Neural cell (in vitro differentiated cells): ENCODE measurements at regions not wholly inside any gene's neighbourhood (a gene's known extent, or its start where the extent isn't known, plus 50 kb on each side); places are given as distances from the start of the nearest gene placed in this dataset.

Experiments
- H2AFZ ChIP-seq: fragments of 200-600, 300-800 bp; sonication (generic), shearing (Covaris generic); 2 replicates; pipeline ENCODE4 v1.6.0; 2014; ENCODE audit warnings: low read depth, mild to moderate bottlenecking, antibody characterized with exemption, low read length, moderate library complexity
- H3F3A ChIP-seq: fragments of 200-600 bp; shearing (Covaris generic); 2 replicates; pipeline ENCODE4 v1.6.1; 2016; ENCODE audit warnings: mild to moderate bottlenecking, moderate library complexity, mixed read lengths, antibody characterized with exemption, low read length; ENCODE audit not compliant: insufficient read depth, poor library complexity, severe bottlenecking
- H3K27ac ChIP-seq: fragments of 200-600, 300-800 bp; sonication (generic), shearing (Covaris generic); 2 replicates; pipeline ENCODE4 v1.5.1; 2014; ENCODE audit warnings: mild to moderate bottlenecking, low read length, moderate library complexity
- H3K27me3 ChIP-seq: fragments of 300-800, 200-600 bp; sonication (generic), shearing (Covaris generic); 2 replicates; pipeline ENCODE4 v1.6.0; 2014; ENCODE audit warnings: mild to moderate bottlenecking, low read depth, low read length, moderate library complexity; ENCODE audit not compliant: insufficient read depth
- H3K36me3 ChIP-seq: fragments of 300-800, 200-600 bp; sonication (generic), shearing (Covaris generic); 2 replicates; pipeline ENCODE4 v1.5.1; 2014; ENCODE audit warnings: mild to moderate bottlenecking, antibody characterized with exemption, low read length, moderate library complexity; ENCODE audit not compliant: insufficient read depth
- H3K4me2 ChIP-seq: fragments of 300-800, 200-600 bp; sonication (generic), shearing (Covaris generic); 2 replicates; pipeline ENCODE4 v1.6.0; 2014; ENCODE audit warnings: mild to moderate bottlenecking, low read length
- H3K4me3 ChIP-seq: fragments of 300-800, 200-600 bp; sonication (generic), shearing (Covaris generic); 2 replicates; pipeline ENCODE4 v1.5.1; 2014; ENCODE audit warnings: mild to moderate bottlenecking, low read length, moderate library complexity
- H3K79me2 ChIP-seq: fragments of 200-600 bp; shearing (Covaris generic); replicated peaks from 2 replicates; pipeline ENCODE4 v1.6.0; 2014; ENCODE audit warnings: mild to moderate bottlenecking, low read length, moderate library complexity; ENCODE audit not compliant: insufficient read depth
- H3K9ac ChIP-seq: fragments of 300-800, 200-600 bp; sonication (generic), shearing (Covaris generic); 2 replicates; pipeline ENCODE4 v1.6.1; 2016; ENCODE audit warnings: mild to moderate bottlenecking, low read length, mixed read lengths
- H3K9me2 ChIP-seq: fragments of 200-600 bp; shearing (Covaris generic); 2 replicates; pipeline ENCODE4 v1.6.1; 2016; ENCODE audit warnings: mild to moderate bottlenecking, low read length, mixed read lengths; ENCODE audit not compliant: insufficient read depth
- H3K9me3 ChIP-seq: fragments of 200-600, 300-800 bp; sonication (generic), shearing (Covaris generic); 2 replicates; pipeline ENCODE4 v1.6.1; 2016; ENCODE audit warnings: mild to moderate bottlenecking, mixed run types, low read length, moderate library complexity, mixed read lengths
- H4K20me1 ChIP-seq: fragments of 200-600 bp; shearing (Covaris generic); 2 replicates; pipeline ENCODE4 v1.6.1; 2016; ENCODE audit warnings: mild to moderate bottlenecking, mixed run types; ENCODE audit not compliant: insufficient read depth
- CTCF ChIP-seq: fragments of 450-650 bp; IDR thresholded peaks from 2 replicates; pipeline ENCODE4 v1.5.1; 2014; ENCODE audit warnings: antibody characterized with exemption, mild to moderate bottlenecking, moderate library complexity; ENCODE audit not compliant: poor library complexity, severe bottlenecking
- EP300 ChIP-seq: fragments of 450-650 bp; conservative IDR thresholded peaks from 2 replicates; pipeline ENCODE4 v1.6.1; 2014; ENCODE audit warnings: antibody characterized with exemption, mild to moderate bottlenecking, moderate library complexity; ENCODE audit not compliant: poor library complexity, severe bottlenecking
- EZH2 ChIP-seq: fragments of 200-600, 300-800 bp; shearing (Covaris generic), sonication (generic); IDR thresholded peaks from 2 replicates; pipeline ENCODE4 v1.6.1; 2014; ENCODE audit warnings: antibody characterized with exemption, low read length, borderline replicate concordance, mild to moderate bottlenecking; ENCODE audit not compliant: insufficient read depth, poor library complexity, severe bottlenecking
- MXI1 ChIP-seq: fragments of 450-650 bp; conservative IDR thresholded peaks from 2 replicates; pipeline ENCODE4 v1.6.1; 2014; ENCODE audit warnings: antibody characterized with exemption, mild to moderate bottlenecking; ENCODE audit not compliant: poor library complexity, severe bottlenecking
- POLR2AphosphoS5 ChIP-seq: IDR thresholded peaks from 2 replicates; pipeline ENCODE4 v1.6.1; 2012
- RAD21 ChIP-seq: fragments of 450-650 bp; conservative IDR thresholded peaks from 2 replicates; pipeline ENCODE4 v1.6.1; 2014; ENCODE audit warnings: antibody characterized with exemption, mild to moderate bottlenecking, moderate library complexity
- REST ChIP-seq: IDR thresholded peaks from 2 replicates; pipeline ENCODE4 v1.6.1; 2012; ENCODE audit warnings: borderline replicate concordance
- SMC3 ChIP-seq: fragments of 450-650 bp; conservative IDR thresholded peaks from 2 replicates; pipeline ENCODE4 v1.6.1; 2014; ENCODE audit warnings: antibody characterized with exemption, mild to moderate bottlenecking, moderate library complexity; ENCODE audit not compliant: poor library complexity
- TAF1 ChIP-seq: IDR thresholded peaks from 2 replicates; pipeline ENCODE4 v1.6.1; 2012; ENCODE audit warnings: low read depth

- Histone ChIP-seq H3K36me3 (no peaks in the 10 kb centered on the region), H4K20me1 (no peaks in the 10 kb centered on the region), H2AFZ (no peak overlapping the region), H3K4me2 (no peak overlapping the region), H3K27ac (no peak overlapping the region), H3F3A (no peaks in the 10 kb centered on the region), H3K9me3 (no peaks in the 10 kb centered on the region), H3K9me2 (no peaks in the 10 kb centered on the region), H3K9ac (no peak overlapping the region), H3K27me3 (no peaks in the 10 kb centered on the region), H3K79me2 (no peaks in the 10 kb centered on the region), H3K4me3 (no peak overlapping the region)
- TF ChIP-seq EP300, result no peak
- TF ChIP-seq POLR2AphosphoS5, result no peak
Observed at GRCh38 chr13:90253806-90254205, 1093.7 kb upstream of the MIR17HG start.

GRCh38 chr13:90254437-90254836, 1093.0 kb upstream of the MIR17HG start:
- TF ChIP-seq REST, result no peak
- no peak for TF ChIP-seq EP300
- TF ChIP-seq POLR2AphosphoS5, result no peak
- TF ChIP-seq EZH2, result no peak
- no peak for TF ChIP-seq CTCF
- TF ChIP-seq RAD21, result no peak
- TF ChIP-seq TAF1, result no peak
- TF ChIP-seq SMC3, result no peak
- TF ChIP-seq MXI1, result no peak
- Histone ChIP-seq H2AFZ (no peak overlapping the region), H3K9ac (no peak overlapping the region), H3F3A (no peaks in the 10 kb centered on the region), H3K27me3 (no peaks in the 10 kb centered on the region), H4K20me1 (no peaks in the 10 kb centered on the region), H3K79me2 (no peaks in the 10 kb centered on the region), H3K9me2 (no peaks in the 10 kb centered on the region), H3K36me3 (no peaks in the 10 kb centered on the region), H3K27ac (no peak overlapping the region), H3K4me2 (no peak overlapping the region), H3K9me3 (no peaks in the 10 kb centered on the region), H3K4me3 (no peak overlapping the region)

- no peak overlapping the region for H3K9ac ChIP-seq
- no peaks in the 10 kb centered on the region for H3K9me2 ChIP-seq
- no peaks in the 10 kb centered on the region for H3K27me3 ChIP-seq
- H2AFZ ChIP-seq, result no peak overlapping the region
- H3K79me2 ChIP-seq, result no peaks in the 10 kb centered on the region
- no peaks in the 10 kb centered on the region for H4K20me1 ChIP-seq
- TF ChIP-seq REST (no peak), EZH2 (no peak), EP300 (no peak), RAD21 (no peak), TAF1 (no peak), SMC3 (no peak), CTCF (no peak), POLR2AphosphoS5 (no peak), MXI1 (no peak)
- H3K9me3 ChIP-seq, result no peaks in the 10 kb centered on the region
- H3K4me3 ChIP-seq, result no peak overlapping the region
- no peak overlapping the region for H3K27ac ChIP-seq
- no peak overlapping the region for H3K4me2 ChIP-seq
- H3K36me3 ChIP-seq, result no peaks in the 10 kb centered on the region
- no peaks in the 10 kb centered on the region for H3F3A ChIP-seq
Observed at GRCh38 chr13:90256746-90257145, 1090.7 kb upstream of the MIR17HG start.
